OCI-LY3 (cell line): ENCODE measurements at regions not wholly inside any gene's neighbourhood (a gene's known extent, or its start where the extent isn't known, plus 50 kb on each side); places are given as distances from the start of the nearest gene placed in this dataset.

Experiments used
- EZH2phosphoT487 ChIP-seq: fragments of 200-600 bp; shearing (Covaris generic); IDR thresholded peaks from 2 replicates; pipeline ENCODE4 v1.6.1; 2018; ENCODE audit warnings: antibody characterized with exemption, mixed run types, low read depth
- TF ChIP-seq, protein P1 (sequence below): fragments of 200-600, 300-600 bp; sonication (generic); IDR thresholded peaks from 2 replicates; pipeline ENCODE4 v1.5.1; 2014; ENCODE audit warnings: antibody characterized with exemption, low read length, low read depth

DNA sequence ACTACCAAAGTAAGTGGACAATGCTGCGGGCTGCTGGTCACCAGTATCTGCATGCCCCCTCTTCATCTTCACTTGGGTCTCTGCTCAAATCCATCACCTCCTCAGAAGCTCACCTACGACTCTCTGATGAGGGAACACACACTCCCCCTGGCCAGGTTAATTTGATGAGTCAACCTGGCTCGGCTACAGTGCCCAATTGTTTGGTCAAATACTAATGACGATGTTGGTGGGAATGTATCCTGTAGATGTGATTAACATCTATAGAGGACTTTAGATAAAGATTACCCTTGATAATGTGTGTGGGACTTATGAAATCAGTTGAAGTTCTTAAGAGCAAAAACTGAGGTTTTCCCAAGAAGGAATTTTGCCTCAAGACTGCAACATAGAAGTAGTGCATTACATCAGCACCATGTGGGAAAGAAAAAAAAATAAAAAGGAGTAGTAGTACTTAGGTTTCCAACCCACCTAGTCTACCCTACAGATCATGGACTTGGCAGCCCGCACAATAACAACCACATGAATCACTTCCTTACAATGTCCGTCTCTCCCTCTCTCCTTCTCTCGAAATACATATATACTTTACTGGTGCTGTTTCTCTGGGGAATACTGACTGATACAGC, 467.3 kb downstream of the DNAH5 start:
- TF ChIP-seq, protein P1, sequence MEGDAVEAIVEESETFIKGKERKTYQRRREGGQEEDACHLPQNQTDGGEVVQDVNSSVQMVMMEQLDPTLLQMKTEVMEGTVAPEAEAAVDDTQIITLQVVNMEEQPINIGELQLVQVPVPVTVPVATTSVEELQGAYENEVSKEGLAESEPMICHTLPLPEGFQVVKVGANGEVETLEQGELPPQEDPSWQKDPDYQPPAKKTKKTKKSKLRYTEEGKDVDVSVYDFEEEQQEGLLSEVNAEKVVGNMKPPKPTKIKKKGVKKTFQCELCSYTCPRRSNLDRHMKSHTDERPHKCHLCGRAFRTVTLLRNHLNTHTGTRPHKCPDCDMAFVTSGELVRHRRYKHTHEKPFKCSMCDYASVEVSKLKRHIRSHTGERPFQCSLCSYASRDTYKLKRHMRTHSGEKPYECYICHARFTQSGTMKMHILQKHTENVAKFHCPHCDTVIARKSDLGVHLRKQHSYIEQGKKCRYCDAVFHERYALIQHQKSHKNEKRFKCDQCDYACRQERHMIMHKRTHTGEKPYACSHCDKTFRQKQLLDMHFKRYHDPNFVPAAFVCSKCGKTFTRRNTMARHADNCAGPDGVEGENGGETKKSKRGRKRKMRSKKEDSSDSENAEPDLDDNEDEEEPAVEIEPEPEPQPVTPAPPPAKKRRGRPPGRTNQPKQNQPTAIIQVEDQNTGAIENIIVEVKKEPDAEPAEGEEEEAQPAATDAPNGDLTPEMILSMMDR = no peak
- no peak for TF ChIP-seq EZH2phosphoT487
